DOHH2 (cell line): ENCODE measurements at regions not wholly inside any gene's neighbourhood (a gene's known extent, or its start where the extent isn't known, plus 50 kb on each side); places are given as distances from the start of the nearest gene placed in this dataset.

Source experiments
- H3F3A ChIP-seq: fragments of 200-600 bp; sonication (generic), shearing (Covaris generic); 2 replicates; pipeline ENCODE4 v1.6.0; 2016; ENCODE audit warnings: antibody characterized with exemption, mild to moderate bottlenecking; ENCODE audit not compliant: control insufficient read depth, insufficient read depth
- H3K27ac ChIP-seq: fragments of 200-600 bp; sonication (generic); 2 replicates; pipeline ENCODE4 v1.5.1; 2014; ENCODE audit warnings: low read depth, mild to moderate bottlenecking, low read length, moderate library complexity
- H3K27me3 ChIP-seq: fragments of 200-600 bp; sonication (generic); 2 replicates; pipeline ENCODE4 v1.6.1; 2014; ENCODE audit warnings: mild to moderate bottlenecking, low read length, mixed read lengths; ENCODE audit not compliant: control insufficient read depth
- H3K36me3 ChIP-seq: fragments of 200-600 bp; sonication (generic); 2 replicates; pipeline ENCODE4 v1.6.1; 2014; ENCODE audit warnings: mild to moderate bottlenecking, low read length, moderate library complexity, mixed read lengths; ENCODE audit not compliant: control insufficient read depth
- H3K4me1 ChIP-seq: fragments of 200-600 bp; sonication (generic); 2 replicates; pipeline ENCODE4 v1.6.1; 2014; ENCODE audit warnings: mild to moderate bottlenecking, low read length, mixed read lengths; ENCODE audit not compliant: control insufficient read depth
- H3K4me2 ChIP-seq: fragments of 200-600 bp; sonication (generic); 2 replicates; pipeline ENCODE4 v1.6.0; 2014; ENCODE audit warnings: mild to moderate bottlenecking, low read length, moderate library complexity
- H3K4me3 ChIP-seq: fragments of 200-600 bp; sonication (generic); 2 replicates; pipeline ENCODE4 v1.5.1; 2014; ENCODE audit warnings: mild to moderate bottlenecking, low read length, mixed read lengths
- H3K79me2 ChIP-seq: fragments of 200-600 bp; sonication (generic); 2 replicates; pipeline ENCODE4 v1.6.1; 2014; ENCODE audit warnings: mild to moderate bottlenecking, low read length, mixed read lengths; ENCODE audit not compliant: control insufficient read depth
- H3K9me2 ChIP-seq: fragments of 200-600 bp; sonication (generic); replicated peaks from 2 replicates; pipeline ENCODE4 v1.6.1; 2014; ENCODE audit warnings: mild to moderate bottlenecking, low read length, mixed read lengths; ENCODE audit not compliant: control insufficient read depth
- H3K9me3 ChIP-seq: fragments of 200-600 bp; sonication (generic); 2 replicates; pipeline ENCODE4 v1.6.1; 2014; ENCODE audit warnings: antibody characterized with exemption, low read length, mixed read lengths; ENCODE audit not compliant: control insufficient read depth, insufficient read depth
- H4K20me1 ChIP-seq: fragments of 200-600 bp; sonication (generic); 2 replicates; pipeline ENCODE4 v1.6.0; 2014; ENCODE audit warnings: low read depth, mild to moderate bottlenecking, antibody characterized with exemption, low read length, moderate library complexity; ENCODE audit not compliant: control insufficient read depth, insufficient read depth
- CTCF ChIP-seq: fragments of 200-600 bp; sonication (generic); IDR thresholded peaks from one replicate; pipeline ENCODE4 v1.5.1; 2014; ENCODE audit warnings: antibody characterized with exemption, mild to moderate bottlenecking, low read depth, low read length; ENCODE audit not compliant: poor library complexity, severe bottlenecking
- EZH2phosphoT487 ChIP-seq: fragments of 200-600 bp; sonication (generic); IDR thresholded peaks from 2 replicates; pipeline ENCODE4 v1.6.1; 2017; ENCODE audit warnings: borderline replicate concordance, mild to moderate bottlenecking, antibody characterized with exemption, low read length, moderate library complexity, mixed read lengths

DNA sequence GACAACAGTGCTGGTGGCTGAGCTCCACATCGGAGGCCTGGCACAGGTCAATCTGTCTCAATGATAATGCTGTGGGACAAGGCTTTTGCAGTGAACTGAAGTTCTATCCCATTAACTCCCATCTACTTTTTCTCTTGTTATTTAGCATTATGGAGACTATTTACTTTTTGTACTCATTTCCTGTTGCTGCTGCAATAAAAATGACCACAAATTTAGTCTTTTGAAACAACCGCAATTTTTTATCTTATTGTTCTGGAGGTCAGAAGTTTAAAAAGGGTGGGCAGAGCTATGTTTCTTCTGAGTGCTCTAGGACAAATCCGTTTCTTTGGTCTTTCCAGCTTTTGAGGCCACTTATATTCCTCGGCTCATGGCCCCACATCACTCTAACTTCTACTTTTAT lies 111.0 kb upstream of the PITX2 start:
- Histone ChIP-seq H3F3A (no peaks in the 10 kb centered on the region), H3K4me3 (no peak overlapping the region), H3K79me2 (no peaks in the 10 kb centered on the region), H3K4me1 (peaks cover 7% of the 10 kb centered on the region), H3K27me3 (no peaks in the 10 kb centered on the region), H3K4me2 (no peak overlapping the region), H3K9me2 (no peaks in the 10 kb centered on the region), H3K36me3 (no peaks in the 10 kb centered on the region), H3K9me3 (no peaks in the 10 kb centered on the region), H4K20me1 (no peaks in the 10 kb centered on the region), H3K27ac (no peak overlapping the region)
- no peak for TF ChIP-seq CTCF
- no peak for TF ChIP-seq EZH2phosphoT487

DNA sequence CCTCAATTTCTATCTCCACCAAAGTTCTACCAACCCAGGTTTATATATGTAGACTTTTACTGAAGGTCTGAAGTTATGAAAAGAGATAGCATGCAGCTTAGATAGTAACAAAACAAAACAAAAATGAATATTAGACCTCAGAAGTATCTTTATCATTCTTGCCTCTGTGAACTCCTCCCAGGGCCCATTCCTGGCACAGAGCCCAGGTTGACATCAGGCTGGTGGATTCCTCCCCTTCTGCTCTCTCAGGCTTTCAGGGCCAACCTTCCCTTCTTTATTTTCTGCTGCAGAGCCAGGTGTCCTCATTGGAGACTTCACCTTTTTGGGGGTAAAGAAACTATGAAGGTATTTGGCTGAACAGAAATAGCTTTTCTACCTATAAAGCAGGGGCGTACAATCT lies 112.8 kb upstream of the PITX2 start:
- Histone ChIP-seq H3K9me2 (no peaks in the 10 kb centered on the region; the same call in 1 of the 2 replicates), H3K36me3 (no peaks in the 10 kb centered on the region), H3K9me3 (no peaks in the 10 kb centered on the region), H3K79me2 (no peaks in the 10 kb centered on the region), H3K27me3 (no peaks in the 10 kb centered on the region), H3K4me1 (peaks cover 7% of the 10 kb centered on the region), H3K4me2 (no peak overlapping the region), H3F3A (no peaks in the 10 kb centered on the region), H4K20me1 (no peaks in the 10 kb centered on the region), H3K4me3 (no peak overlapping the region), H3K27ac (no peak overlapping the region)
- TF ChIP-seq CTCF, result no peak
- no peak for TF ChIP-seq EZH2phosphoT487

DNA sequence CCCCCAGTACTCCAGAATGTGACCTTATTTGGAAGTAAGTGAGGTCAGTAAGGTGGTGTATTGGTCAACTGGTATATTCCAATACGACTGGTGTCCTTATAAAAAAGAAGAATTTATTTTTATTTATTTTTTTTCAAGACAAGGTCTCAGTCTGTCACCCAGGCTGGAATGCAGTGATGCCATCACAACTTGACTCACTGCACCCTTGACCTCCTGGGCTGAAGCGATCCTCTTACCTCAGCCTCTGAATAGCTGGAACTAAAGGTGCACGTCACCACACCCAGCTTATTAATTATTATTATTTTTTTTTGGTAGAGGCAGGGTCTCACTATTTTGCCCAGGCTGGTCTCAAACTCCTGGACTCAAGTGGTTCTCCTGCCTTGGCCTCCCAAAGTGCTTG lies 115.1 kb upstream of the PITX2 start:
- Histone ChIP-seq H3K36me3 (no peaks in the 10 kb centered on the region), H3K4me3 (no peak overlapping the region), H3K9me2 (no peaks in the 10 kb centered on the region; the same call in 1 of the 2 replicates), H3F3A (no peaks in the 10 kb centered on the region), H3K27ac (no peak overlapping the region), H4K20me1 (no peaks in the 10 kb centered on the region), H3K4me1 (peaks cover 5% of the 10 kb centered on the region), H3K4me2 (no peak overlapping the region), H3K27me3 (no peaks in the 10 kb centered on the region), H3K79me2 (no peaks in the 10 kb centered on the region), H3K9me3 (no peaks in the 10 kb centered on the region)
- TF ChIP-seq CTCF (no peak), EZH2phosphoT487 (no peak)

GRCh38 chr4:110742143-110742542 lies 119.3 kb upstream of the PITX2 start:
- no peak overlapping the region for H3K4me2 ChIP-seq
- H3K27ac ChIP-seq, result no peak overlapping the region
- no peaks in the 10 kb centered on the region for H4K20me1 ChIP-seq
- no peaks in the 10 kb centered on the region for H3K27me3 ChIP-seq
- no peaks in the 10 kb centered on the region; the same call in 1 of the 2 replicates for H3K9me2 ChIP-seq
- H3F3A ChIP-seq, result no peaks in the 10 kb centered on the region
- no peaks in the 10 kb centered on the region for H3K36me3 ChIP-seq
- no peaks in the 10 kb centered on the region for H3K9me3 ChIP-seq
- peaks cover 5% of the 10 kb centered on the region for H3K4me1 ChIP-seq
- TF ChIP-seq EZH2phosphoT487 (no peak), CTCF (no peak)
- no peak overlapping the region for H3K4me3 ChIP-seq
- H3K79me2 ChIP-seq, result no peaks in the 10 kb centered on the region
